ENCODE measurements at regions not wholly inside any gene's neighbourhood (a gene's known extent, or its start where the extent isn't known, plus 50 kb on each side); places are given as distances from the start of the nearest gene placed in this dataset.

DNA sequence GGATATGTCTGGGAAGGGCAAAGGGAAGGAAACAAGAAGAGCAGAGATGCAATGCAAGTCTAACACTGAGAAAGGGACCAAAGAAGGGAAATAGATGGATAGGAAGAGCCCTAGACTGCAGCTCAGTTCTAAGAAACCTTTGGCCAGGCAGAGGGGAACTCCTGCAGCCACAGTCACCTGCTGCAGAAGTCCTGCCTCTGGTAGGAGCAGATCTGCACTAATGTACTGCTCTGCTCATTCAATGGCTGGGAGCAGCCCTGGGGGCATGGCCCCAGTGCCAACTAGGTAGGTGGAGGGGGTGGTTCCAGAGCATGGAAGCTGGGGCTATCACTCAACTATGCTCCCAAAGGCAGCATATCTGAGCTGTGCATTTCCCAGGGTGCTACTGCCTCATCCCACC, 388.9 kb downstream of the PCNX1 start:
- TF ChIP-seq, protein P1, sequence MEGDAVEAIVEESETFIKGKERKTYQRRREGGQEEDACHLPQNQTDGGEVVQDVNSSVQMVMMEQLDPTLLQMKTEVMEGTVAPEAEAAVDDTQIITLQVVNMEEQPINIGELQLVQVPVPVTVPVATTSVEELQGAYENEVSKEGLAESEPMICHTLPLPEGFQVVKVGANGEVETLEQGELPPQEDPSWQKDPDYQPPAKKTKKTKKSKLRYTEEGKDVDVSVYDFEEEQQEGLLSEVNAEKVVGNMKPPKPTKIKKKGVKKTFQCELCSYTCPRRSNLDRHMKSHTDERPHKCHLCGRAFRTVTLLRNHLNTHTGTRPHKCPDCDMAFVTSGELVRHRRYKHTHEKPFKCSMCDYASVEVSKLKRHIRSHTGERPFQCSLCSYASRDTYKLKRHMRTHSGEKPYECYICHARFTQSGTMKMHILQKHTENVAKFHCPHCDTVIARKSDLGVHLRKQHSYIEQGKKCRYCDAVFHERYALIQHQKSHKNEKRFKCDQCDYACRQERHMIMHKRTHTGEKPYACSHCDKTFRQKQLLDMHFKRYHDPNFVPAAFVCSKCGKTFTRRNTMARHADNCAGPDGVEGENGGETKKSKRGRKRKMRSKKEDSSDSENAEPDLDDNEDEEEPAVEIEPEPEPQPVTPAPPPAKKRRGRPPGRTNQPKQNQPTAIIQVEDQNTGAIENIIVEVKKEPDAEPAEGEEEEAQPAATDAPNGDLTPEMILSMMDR (conservative IDR thresholded peaks at IDR 0.05; ENCODE audit: low read length), result no peak
- no peak for TF ChIP-seq EZH2phosphoT487 (IDR thresholded peaks at IDR 0.05; ENCODE audit: borderline replicate concordance, low read depth, low read length)
